ENCODE measurements at regions not wholly inside any gene's neighbourhood (a gene's known extent, or its start where the extent isn't known, plus 50 kb on each side); places are given as distances from the start of the nearest gene placed in this dataset.

DNA sequence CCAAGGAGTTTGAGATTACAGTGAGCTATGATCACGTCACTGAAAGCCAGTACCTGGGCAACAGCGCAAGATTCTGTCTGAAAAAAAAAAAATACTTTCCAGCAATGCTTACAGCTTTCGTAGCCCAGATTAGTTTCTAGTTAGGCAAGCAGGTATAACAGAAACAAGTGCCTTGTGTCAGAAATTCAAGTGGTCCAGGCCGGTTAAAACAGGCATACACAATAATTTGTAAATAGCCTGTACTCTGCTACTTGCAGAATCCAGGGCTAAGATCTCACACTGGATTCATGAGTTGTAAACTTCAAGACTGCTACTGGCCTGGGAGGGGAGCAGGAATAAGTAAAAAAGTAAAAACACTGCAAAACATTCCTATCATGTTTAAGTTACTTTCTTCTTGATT lies 512.9 kb downstream of the IPMK start:
- Histone ChIP-seq H2AFZ (ENCODE audit: low read depth) (no peak overlapping the region), H3K79me2 (ENCODE audit: insufficient read depth, low read depth) (no peaks in the 10 kb centered on the region)
- TF ChIP-seq, protein P1, sequence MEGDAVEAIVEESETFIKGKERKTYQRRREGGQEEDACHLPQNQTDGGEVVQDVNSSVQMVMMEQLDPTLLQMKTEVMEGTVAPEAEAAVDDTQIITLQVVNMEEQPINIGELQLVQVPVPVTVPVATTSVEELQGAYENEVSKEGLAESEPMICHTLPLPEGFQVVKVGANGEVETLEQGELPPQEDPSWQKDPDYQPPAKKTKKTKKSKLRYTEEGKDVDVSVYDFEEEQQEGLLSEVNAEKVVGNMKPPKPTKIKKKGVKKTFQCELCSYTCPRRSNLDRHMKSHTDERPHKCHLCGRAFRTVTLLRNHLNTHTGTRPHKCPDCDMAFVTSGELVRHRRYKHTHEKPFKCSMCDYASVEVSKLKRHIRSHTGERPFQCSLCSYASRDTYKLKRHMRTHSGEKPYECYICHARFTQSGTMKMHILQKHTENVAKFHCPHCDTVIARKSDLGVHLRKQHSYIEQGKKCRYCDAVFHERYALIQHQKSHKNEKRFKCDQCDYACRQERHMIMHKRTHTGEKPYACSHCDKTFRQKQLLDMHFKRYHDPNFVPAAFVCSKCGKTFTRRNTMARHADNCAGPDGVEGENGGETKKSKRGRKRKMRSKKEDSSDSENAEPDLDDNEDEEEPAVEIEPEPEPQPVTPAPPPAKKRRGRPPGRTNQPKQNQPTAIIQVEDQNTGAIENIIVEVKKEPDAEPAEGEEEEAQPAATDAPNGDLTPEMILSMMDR (conservative IDR thresholded peaks at IDR 0.05; ENCODE audit: low read depth, low read length): no peak

GRCh38 chr10:57743711-57744110 lies 524.0 kb downstream of the IPMK start:
- TF ChIP-seq, protein P1 (conservative IDR thresholded peaks at IDR 0.05; ENCODE audit: low read depth, low read length): no peak
- Histone ChIP-seq H4K20me1 (ENCODE audit: insufficient read depth) (no peaks in the 10 kb centered on the region), H3K4me3 (IDR thresholded peaks at IDR 0.05; ENCODE audit: insufficient read depth, low read depth, low read length) (no peak overlapping the region), H3K27ac (no peak overlapping the region), H3K4me2 (no peak overlapping the region), H3K4me1 (ENCODE audit: low read depth, poor library complexity, severe bottlenecking) (no peaks in the 10 kb centered on the region), H3K9ac (no peak overlapping the region), H2AFZ (ENCODE audit: low read depth) (no peak overlapping the region), H3K79me2 (ENCODE audit: insufficient read depth, low read depth) (no peaks in the 10 kb centered on the region), H3K27me3 (ENCODE audit: insufficient read depth, low read depth) (no peaks in the 10 kb centered on the region), H3K36me3 (ENCODE audit: insufficient read depth) (no peaks in the 10 kb centered on the region)

More for the DNA sequence above, 512.9 kb downstream of the IPMK start:
- no peaks in the 10 kb centered on the region for H3K27me3 ChIP-seq (ENCODE audit: insufficient read depth, low read depth)
- H3K36me3 ChIP-seq (ENCODE audit: insufficient read depth): no peaks in the 10 kb centered on the region
- no peaks in the 10 kb centered on the region for H4K20me1 ChIP-seq (ENCODE audit: insufficient read depth)
- H3K4me1 ChIP-seq (ENCODE audit: low read depth, poor library complexity, severe bottlenecking): no peaks in the 10 kb centered on the region
- no peak overlapping the region for H3K27ac ChIP-seq
- H3K4me3 ChIP-seq (IDR thresholded peaks at IDR 0.05; ENCODE audit: insufficient read depth, low read depth, low read length): no peak overlapping the region
- H3K9ac ChIP-seq: no peak overlapping the region
- no peak overlapping the region for H3K4me2 ChIP-seq

- H2AFZ ChIP-seq (ENCODE audit: low read depth): no peak overlapping the region
- H3K4me1 ChIP-seq (ENCODE audit: low read depth, poor library complexity, severe bottlenecking): no peaks in the 10 kb centered on the region
- no peaks in the 10 kb centered on the region for H3K27me3 ChIP-seq (ENCODE audit: insufficient read depth, low read depth)
- no peak overlapping the region for H3K9ac ChIP-seq
- TF ChIP-seq, protein P1 (conservative IDR thresholded peaks at IDR 0.05; ENCODE audit: low read depth, low read length): no peak
- no peak overlapping the region for H3K4me3 ChIP-seq (IDR thresholded peaks at IDR 0.05; ENCODE audit: insufficient read depth, low read depth, low read length)
- no peak overlapping the region for H3K4me2 ChIP-seq
- H3K36me3 ChIP-seq (ENCODE audit: insufficient read depth): no peaks in the 10 kb centered on the region
- H4K20me1 ChIP-seq (ENCODE audit: insufficient read depth): no peaks in the 10 kb centered on the region
- no peak overlapping the region for H3K27ac ChIP-seq
- no peaks in the 10 kb centered on the region for H3K79me2 ChIP-seq (ENCODE audit: insufficient read depth, low read depth)
Measured at GRCh38 chr10:57741751-57742150, 525.9 kb downstream of the IPMK start.

DNA sequence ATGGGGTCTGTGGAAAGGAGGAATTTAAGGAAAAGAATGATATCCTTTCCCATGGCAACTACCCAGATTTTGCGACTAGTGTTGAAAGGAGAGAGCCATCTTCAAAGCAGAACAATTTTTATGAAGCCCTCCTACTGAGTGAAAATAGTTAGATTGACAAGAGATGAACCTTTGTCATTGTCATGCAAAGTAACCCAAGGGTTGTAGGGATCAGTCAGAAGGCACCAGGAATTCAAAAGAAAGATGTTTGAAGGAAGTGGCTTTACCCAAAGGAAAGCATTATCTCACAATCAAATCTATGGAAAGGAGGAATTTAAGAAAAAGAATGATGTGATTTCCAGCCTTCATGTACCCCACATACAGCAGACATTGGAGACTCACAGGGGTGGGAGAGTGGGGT lies 544.4 kb downstream of the IPMK start:
- H2AFZ ChIP-seq (ENCODE audit: low read depth): no peak overlapping the region
- TF ChIP-seq, protein P1 (conservative IDR thresholded peaks at IDR 0.05; ENCODE audit: low read depth, low read length): no peak
- no peaks in the 10 kb centered on the region for H3K4me1 ChIP-seq (ENCODE audit: low read depth, poor library complexity, severe bottlenecking)
- no peaks in the 10 kb centered on the region for H3K79me2 ChIP-seq (ENCODE audit: insufficient read depth, low read depth)
- no peak overlapping the region for H3K4me2 ChIP-seq
- no peak overlapping the region for H3K27ac ChIP-seq
- H4K20me1 ChIP-seq (ENCODE audit: insufficient read depth): no peaks in the 10 kb centered on the region
- H3K27me3 ChIP-seq (ENCODE audit: insufficient read depth, low read depth): no peaks in the 10 kb centered on the region
- H3K4me3 ChIP-seq (IDR thresholded peaks at IDR 0.05; ENCODE audit: insufficient read depth, low read depth, low read length): no peak overlapping the region
- H3K9ac ChIP-seq: no peak overlapping the region
- no peaks in the 10 kb centered on the region for H3K36me3 ChIP-seq (ENCODE audit: insufficient read depth)

Data from KMS-11 (cell line).